HG03039 (cell line): ENCODE measurements at regions not wholly inside any gene's neighbourhood (a gene's known extent, or its start where the extent isn't known, plus 50 kb on each side); places are given as distances from the start of the nearest gene placed in this dataset.
A peak's percentile ranks its signal among the peaks of the same experiment; 100 is the strongest.
"Not testable (repeated sequence)": the region's sequence is repeated elsewhere in the genome, so short reads cannot be mapped to it uniquely, and the experiment has no call there.

Experiments used
- ATAC-seq: cut with Tn5 transposase; IDR thresholded peaks from one replicate; pipeline ENCODE4 v1.9.1; 2021; ENCODE audit warnings: mild to moderate bottlenecking, moderate library complexity; ENCODE audit not compliant: unreplicated experiment

GRCh38 chr10:60623627-60624026, 154.7 kb upstream of the CDK1 start:
- no peak for ATAC-seq

- ATAC-seq = no peak
These were observed 157.3 kb upstream of the CDK1 start for GRCh38 chr10:60621018-60621417.

- ATAC-seq = no peak
These were observed 159.4 kb upstream of the CDK1 start for GRCh38 chr10:60618861-60619260.

DNA sequence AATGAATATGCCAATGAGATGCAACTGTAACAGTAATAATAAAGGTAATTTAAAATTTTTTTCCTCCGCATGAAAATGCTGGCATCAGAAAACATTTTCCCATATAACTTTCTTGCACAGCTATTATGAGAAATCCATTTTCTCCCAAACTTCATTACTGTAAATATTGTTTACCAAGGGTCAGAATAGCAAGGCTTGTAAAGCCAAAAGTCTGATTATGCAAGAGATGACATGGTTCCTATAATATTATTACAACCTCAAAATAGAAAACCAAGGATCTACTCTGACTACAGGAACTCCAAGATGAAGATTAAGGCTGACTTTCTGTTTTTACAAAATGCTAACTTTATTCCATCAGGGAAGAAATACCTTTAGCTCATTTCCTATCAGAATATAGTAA, 162.7 kb upstream of the CDK1 start:
- ATAC-seq = no peak

GRCh38 chr10:60614363-60614762, 163.9 kb upstream of the CDK1 start:
- ATAC-seq = no peak

DNA sequence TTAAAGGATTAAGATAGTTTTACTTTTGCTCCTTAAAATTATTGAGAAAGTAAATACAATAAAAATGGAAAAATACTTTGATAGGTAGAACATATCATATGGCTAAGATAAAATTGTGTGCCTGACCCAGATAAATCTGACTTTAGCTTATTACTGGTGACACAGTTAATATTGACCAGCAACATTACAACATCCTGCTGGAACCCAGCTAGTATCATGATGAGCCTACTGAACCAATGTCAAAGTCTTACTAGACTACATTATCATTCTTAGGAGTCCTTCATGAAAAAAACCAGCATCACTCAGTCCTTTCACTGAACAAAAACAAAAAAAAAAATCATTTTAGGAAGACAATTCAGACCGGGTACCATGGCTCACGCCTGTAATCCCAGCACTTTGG, 164.8 kb upstream of the CDK1 start:
- no peak for ATAC-seq

GRCh38 chr10:60611291-60611747, 167.0 kb upstream of the CDK1 start:
- no peak for ATAC-seq

- ATAC-seq = no peak
These were observed 170.9 kb upstream of the CDK1 start for GRCh38 chr10:60607372-60607771.

DNA sequence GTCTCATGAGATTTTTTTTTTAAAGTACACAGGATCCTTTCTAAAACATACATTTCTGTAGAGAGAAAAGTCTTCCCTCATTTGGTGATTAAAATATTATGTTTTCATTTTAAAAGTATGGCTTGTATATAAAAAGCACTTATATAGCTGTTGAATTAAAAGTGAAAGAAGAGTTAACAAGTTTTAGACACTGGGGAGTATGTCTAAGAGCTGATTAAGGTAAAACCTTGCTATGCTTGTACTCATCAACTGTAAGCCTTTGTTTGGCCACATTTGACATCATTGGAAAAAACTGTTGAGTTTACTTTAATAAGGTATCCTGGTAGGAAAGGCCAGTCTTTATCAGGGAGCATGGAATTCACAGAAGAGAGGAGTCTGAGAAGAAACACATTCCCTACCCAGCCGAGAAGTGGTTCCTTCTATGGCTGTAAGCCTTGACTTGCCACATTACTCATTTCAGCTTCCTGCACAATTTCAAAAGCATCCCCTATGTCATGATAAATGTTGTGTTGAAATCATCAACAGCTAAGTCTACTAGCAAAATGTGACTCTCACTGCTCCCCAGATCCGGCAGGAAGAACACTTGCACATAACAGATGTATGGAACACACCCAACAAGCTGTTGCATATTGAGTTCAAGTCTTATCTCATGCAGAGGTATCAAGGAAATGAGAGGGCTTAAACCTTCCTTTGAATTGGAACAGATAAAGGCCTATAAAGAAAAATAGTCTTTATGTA, 171.8 kb upstream of the CDK1 start:
- no peak for ATAC-seq

GRCh38 chr10:60605476-60605875, 172.8 kb upstream of the CDK1 start:
- no peak for ATAC-seq

DNA sequence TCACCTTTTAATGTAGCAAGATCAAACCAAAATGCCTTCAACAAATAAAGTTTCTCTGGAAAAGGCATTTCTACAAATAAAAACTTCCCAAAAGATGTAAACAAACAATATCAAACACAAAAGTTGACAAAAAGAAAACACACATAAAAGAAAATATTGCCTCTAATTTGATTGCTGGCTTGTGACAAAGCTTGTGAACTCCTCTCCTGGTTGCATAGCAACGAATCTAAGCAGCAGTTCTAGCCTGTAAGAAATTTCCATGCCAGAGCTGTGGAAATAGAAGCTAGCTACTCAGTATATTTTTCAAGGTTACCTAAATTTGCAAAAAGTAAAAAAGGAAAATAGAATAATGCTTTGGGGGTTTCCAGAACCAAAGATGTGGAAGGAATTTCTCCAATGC, 173.9 kb upstream of the CDK1 start:
- no peak for ATAC-seq

DNA sequence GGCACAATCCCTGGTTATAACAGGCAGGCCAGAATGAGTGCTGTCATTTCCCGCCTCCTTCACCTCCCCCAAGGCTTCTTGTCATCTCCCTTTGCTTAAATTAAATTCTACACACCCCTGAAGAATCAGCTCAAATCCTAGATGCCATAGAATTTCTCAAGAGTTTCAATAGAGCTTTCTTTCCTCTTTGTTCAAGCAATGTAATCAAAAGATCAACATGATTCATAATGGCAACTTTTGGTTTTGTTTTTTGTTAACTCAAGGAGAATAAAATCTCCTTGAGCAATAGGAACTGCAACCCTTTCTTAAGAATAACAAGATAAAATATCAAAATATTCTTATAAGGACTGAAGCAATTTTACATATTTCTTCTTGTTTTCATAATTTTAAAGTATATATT, 180.8 kb upstream of the CDK1 start:
- ATAC-seq = no peak

DNA sequence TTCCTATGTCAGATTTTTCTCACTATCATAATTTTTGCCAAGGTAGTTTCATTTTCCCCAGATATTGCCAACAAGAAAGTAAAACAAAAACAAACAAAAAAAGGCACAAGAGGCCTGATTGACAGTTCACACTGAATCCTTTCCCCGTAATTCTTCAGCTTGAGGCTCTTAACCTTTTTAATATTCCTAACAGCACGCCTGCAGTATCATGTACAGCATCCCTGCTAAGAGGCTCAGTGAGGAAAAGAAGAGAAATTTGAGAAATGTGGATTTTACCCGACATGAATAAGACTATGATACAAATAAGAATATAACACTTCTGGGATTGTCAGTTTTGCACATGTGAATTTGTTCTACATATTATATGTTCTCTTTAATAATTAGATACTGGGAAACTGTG, 182.4 kb upstream of the CDK1 start:
- no peak for ATAC-seq

- no peak for ATAC-seq
These were observed 183.7 kb upstream of the CDK1 start for GRCh38 chr10:60594476-60595051.

GRCh38 chr10:60591119-60591518, 187.2 kb upstream of the CDK1 start:
- ATAC-seq = no peak

DNA sequence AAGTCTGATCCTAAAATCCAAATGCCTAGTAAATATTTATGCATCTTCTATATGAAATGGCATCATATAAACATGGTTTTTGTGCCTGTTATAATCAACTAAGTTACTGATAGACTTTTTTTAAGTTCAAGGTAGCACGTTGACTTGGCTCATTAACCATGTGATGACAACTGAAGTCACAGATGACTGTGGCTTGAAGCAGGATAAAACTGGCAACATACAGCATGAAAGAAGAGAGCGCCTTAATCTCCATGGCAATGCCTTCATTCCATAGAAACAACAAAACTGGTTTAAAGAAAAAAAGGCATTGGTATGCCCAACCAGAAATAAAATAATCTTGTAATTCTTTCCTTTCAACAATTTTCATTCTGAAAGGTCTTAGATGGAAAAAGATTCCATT, 188.9 kb upstream of the CDK1 start:
- no peak for ATAC-seq

DNA sequence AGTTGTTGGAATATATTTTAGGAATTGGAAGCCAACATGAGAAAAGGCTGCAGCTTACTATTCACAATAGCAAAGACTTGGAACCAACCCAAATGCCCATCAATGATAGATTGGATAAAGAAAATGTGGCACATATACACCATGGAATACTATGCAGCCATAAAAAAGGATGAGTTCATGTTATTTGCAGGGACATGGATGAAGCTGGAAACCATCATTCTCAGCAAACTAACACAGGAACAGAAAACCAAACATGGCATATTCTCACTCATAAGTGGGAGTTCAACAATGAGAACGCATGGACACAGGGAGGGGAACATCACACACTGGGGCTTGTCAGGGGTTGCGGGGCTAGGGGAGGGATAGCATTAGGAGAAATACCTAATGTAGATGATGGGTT, 192.1 kb upstream of the ANK3 start:
- not testable (repeated sequence) for ATAC-seq

- no peak for ATAC-seq
These were observed 188.5 kb upstream of the ANK3 start for GRCh38 chr10:60578217-60578616.

DNA sequence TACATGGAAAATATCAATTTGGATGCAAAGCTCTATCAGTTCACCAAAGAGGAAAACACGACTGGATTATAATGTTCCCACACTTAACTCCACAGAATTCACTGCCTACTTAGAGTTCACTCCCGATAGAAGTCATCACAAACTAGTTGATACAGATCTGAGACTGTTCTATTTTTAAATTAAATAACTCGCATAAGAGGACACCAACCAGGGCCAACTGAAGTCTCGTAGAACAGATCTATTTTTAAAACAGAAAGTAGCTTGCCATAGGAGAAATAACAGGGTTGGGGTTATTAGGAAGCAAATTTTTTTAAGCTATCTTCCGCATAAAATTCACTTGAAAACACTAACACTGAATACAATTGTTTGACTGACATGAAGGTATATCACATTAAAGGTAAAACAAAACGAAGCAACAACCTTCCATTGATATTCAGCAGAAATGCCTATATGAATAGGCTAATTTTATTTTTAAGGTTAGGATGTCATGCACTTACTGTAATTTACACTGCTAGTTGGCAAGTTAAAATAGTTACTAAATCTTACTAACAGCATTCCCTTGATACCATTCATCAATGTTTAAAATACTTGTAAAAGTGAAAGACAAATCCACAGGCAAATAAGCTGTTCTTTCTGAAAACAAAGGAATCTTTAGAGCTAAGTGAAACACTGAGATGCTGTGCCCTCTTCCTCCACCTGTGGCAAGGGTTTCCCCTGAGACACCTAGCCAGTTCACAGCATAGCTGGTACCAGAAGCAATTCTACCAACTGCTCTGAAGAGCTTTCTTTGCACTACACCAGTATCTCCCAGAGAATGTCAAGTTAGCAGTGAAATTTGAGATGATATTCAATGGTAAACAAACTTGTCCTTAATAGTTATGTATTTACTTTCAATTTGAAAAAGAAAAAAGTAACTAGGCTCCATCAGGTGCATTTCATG, 186.7 kb upstream of the ANK3 start:
- ATAC-seq = no peak

DNA sequence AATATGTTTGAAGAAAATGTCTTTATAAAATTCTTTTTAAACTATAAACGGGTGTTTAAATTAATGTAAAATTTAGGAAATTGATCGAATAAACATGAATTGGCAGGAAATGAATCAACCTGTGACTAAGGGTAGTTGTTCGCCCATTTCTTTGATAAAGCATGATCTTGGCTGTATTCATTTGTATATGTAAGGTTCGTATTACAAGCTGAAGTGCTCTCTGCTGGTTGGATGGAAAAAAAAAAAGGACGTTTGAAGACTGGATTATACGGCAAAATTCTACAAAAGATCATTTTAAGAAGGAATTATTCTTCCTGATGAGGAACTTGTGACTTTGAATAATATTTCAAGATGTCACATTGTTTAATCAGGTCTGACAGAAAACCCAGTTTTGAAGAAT, 185.4 kb upstream of the ANK3 start:
- ATAC-seq = no peak

- no peak for ATAC-seq
These were observed 184.7 kb upstream of the ANK3 start for GRCh38 chr10:60574388-60574787.

DNA sequence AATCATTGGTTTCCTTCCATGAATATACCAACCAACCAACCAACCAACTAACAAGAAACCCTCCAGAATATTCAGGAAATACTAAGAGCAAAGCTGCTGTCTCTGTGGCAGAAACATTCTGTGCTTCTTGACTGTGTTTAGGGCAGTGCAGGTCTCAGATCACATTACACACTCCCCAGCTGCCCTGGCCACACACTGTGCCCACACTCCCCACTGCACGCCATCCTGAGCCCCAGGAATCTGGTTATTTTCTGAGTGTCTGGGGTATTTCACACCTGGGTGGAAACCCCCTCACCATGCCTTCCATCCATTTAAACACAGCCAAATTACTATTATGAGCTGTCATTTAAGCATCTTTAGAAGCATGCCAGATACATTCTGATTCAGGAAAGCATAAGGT, 183.7 kb upstream of the ANK3 start:
- ATAC-seq = peak; percentile 50
